Choroid plexus epithelial cell (primary cell): ENCODE measurements at regions not wholly inside any gene's neighbourhood (a gene's known extent, or its start where the extent isn't known, plus 50 kb on each side); places are given as distances from the start of the nearest gene placed in this dataset.

Experiments
- DNase-seq: peaks from one replicate; pipeline ENCODE4 v3.0.0-alpha.2; 2010; ENCODE audit warnings: low read depth
- H3K4me3 ChIP-seq: 2 replicates; pipeline ENCODE4 v1.5.1; 2011; ENCODE audit warnings: low read depth, mild to moderate bottlenecking, control low read depth, low read length, moderate library complexity
- CTCF ChIP-seq: conservative IDR thresholded peaks from 2 replicates; pipeline ENCODE4 v1.5.1; 2011; ENCODE audit warnings: low read depth, mild to moderate bottlenecking, control low read depth, inconsistent platforms, low read length, moderate library complexity

DNA sequence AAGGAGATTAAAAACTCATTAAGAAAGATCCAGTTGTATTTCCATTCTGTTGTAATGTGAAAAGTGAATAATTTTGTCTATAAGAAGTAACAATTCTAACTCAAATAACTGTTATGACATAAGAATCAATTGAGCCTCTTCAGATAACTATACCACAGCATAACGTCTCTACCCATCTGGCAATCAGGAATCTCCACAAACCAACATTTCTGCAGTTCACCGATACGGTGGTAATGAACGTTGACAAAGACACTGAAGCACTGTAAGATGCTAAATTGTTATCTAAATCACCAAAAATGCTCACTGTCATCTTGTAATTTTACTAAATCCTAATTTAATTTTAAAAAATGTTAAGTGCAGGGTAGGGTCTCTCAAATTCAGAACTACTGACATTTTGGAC, 130.9 kb upstream of the USP15 start:
- H3K4me3 ChIP-seq: no peak overlapping the region
- DNase-seq: no peak
- no peak for TF ChIP-seq CTCF

DNA sequence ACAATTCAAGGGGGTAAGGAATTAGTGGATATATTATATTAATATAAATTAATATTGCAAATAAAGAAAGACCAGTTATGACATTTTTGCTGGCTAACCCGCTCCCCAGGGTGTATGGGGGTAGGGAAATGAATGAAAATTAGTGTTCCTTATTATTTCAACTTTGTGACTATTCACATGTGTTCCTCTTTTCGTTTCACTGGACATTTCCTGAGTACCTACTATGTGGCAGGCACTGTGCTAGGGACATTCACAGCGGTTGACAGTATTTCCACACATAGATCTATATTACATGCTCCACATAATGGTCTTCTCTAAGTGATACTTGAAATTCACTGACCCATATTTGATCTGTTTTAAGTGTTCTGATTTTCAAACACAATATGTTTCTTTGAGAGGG, 129.8 kb upstream of the USP15 start:
- no peak for DNase-seq
- no peak for TF ChIP-seq CTCF
- no peak overlapping the region for H3K4me3 ChIP-seq

DNA sequence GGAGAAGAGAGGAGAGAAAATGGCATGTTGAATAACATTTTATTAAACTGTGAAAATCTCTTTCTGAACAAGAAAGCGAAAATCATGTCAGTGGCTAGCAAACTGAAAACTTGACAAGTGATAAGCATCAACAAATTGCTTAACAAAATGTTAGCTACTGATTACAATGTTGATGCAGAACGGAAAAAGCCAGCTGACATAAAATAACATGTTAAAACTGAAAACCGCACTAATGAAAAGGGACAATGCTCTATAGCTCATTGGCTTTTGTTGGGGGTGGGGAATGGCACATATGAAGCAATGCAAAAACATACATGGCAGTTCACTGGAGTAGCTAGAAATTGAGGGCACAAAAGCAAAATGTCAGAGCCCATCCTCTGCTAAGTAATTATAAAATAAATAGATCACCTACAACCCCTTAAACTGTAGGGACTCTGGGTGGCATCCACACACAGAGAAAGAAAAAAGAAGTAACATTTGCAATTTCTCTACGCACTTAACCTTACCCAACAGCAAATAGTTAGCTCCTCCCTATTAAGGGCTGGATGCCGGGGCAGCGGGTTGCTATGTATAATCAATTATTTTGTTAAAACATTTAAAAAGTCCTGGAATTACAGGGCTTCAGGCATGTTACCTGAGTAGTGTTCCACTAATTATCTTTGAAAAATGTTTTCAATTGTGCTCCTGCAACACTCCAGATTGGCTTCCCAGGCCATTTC, 129.2 kb upstream of the USP15 start:
- no peak for TF ChIP-seq CTCF
- H3K4me3 ChIP-seq: no peak overlapping the region
- DNase-seq: no peak

DNA sequence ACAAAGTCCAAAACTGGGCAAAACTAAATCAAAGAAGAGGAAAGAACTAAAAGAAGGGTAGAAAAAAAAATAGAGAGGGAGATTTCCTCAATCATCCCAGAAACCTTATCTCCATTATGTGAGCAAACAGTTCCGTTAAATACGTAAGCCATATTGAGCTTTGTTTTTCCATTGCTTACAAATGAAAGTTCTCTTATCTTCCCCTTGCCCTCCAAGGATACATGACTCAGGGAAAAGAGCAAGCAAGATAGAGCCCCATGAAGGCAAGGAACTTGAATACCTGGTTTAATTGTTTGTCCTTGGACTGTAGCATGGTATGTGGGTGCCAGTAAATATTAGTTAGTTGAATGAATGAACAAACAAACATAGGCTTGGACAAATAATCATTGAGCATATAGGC, 126.8 kb upstream of the USP15 start:
- DNase-seq: no peak
- H3K4me3 ChIP-seq: no peak overlapping the region
- TF ChIP-seq CTCF: no peak

- TF ChIP-seq CTCF: no peak
- H3K4me3 ChIP-seq: no peak overlapping the region
- no peak for DNase-seq
These were observed 124.5 kb upstream of the USP15 start for GRCh38 chr12:62135553-62136200.

GRCh38 chr12:62136496-62136895, 123.7 kb upstream of the USP15 start:
- no peak for DNase-seq
- H3K4me3 ChIP-seq: no peak overlapping the region
- TF ChIP-seq CTCF: no peak

- no peak for DNase-seq
- no peak overlapping the region for H3K4me3 ChIP-seq
- no peak for TF ChIP-seq CTCF
These were observed 121.7 kb upstream of the USP15 start for GRCh38 chr12:62138527-62138926.
